SK-N-MC (cell line): ENCODE measurements at regions not wholly inside any gene's neighbourhood (a gene's known extent, or its start where the extent isn't known, plus 50 kb on each side); places are given as distances from the start of the nearest gene placed in this dataset.
A peak's percentile ranks its signal among the peaks of the same experiment; 100 is the strongest.

Experiments
- DNase-seq: peaks from one replicate; pipeline ENCODE4 v3.0.0-alpha.2; 2011; ENCODE audit warnings: low read depth, low spot score
- H3K27ac ChIP-seq: fragments of 200-600 bp; sonication (generic); 2 replicates; pipeline ENCODE4 v1.5.1; 2016; ENCODE audit warnings: mixed run types
- H3K36me3 ChIP-seq: fragments of 200-600 bp; sonication (generic); 2 replicates; pipeline ENCODE4 v1.6.1; 2017; ENCODE audit warnings: antibody characterized with exemption, low read length, mixed read lengths; ENCODE audit not compliant: insufficient read depth
- H3K4me3 ChIP-seq: fragments of 200-600 bp; sonication (generic); 2 replicates; pipeline ENCODE4 v1.5.1; 2016
- H3K9ac ChIP-seq: fragments of 200-600 bp; sonication (generic); 2 replicates; pipeline ENCODE4 v1.8.0; 2017; ENCODE audit warnings: mixed run types, mixed read lengths; ENCODE audit not compliant: insufficient read length
- H3K9me3 ChIP-seq: fragments of 200-600 bp; sonication (generic); 2 replicates; pipeline ENCODE4 v1.6.1; 2017; ENCODE audit warnings: low read depth, mild to moderate bottlenecking, antibody characterized with exemption, low read length, moderate library complexity, mixed read lengths
- EZH2 ChIP-seq: fragments of 200-600 bp; sonication (generic); IDR thresholded peaks from one replicate; pipeline ENCODE4 v1.6.1; 2017; ENCODE audit warnings: antibody characterized with exemption
- FOXP2 ChIP-seq: optimal IDR thresholded peaks from 2 replicates; pipeline ENCODE3; 2011; ENCODE audit warnings: mild to moderate bottlenecking, moderate library complexity; ENCODE audit not compliant: insufficient read depth; ENCODE audit errors: extremely low read length, control extremely low read depth
- POLR2AphosphoS5 ChIP-seq: IDR thresholded peaks from 2 replicates; pipeline ENCODE4 v1.6.1; 2012; ENCODE audit warnings: mild to moderate bottlenecking, low read depth, low read length, borderline replicate concordance

DNA sequence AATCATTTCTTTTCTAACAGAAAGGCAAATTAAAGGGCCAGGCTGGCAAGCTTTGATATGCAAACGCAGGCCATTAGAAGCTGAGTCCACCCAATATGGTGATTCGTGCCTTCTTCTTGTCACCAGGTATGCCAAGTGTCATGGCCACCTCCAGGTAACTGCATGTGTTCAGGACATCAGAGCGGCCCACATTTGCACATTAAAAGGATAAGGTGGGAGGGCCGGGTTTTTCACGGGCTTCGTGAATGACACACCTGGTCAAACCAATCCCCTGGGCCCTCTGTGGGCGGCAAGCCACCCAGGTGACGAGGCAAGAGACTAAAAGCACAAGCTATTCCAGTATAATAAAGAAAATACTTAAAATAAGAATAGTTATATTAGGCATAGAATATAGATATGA, 75.9 kb upstream of the TSPAN11 start:
- no peak overlapping the region for H3K4me3 ChIP-seq
- H3K9ac ChIP-seq = no peak overlapping the region
- H3K27ac ChIP-seq = no peak overlapping the region
- TF ChIP-seq POLR2AphosphoS5 = no peak
- no peak for TF ChIP-seq FOXP2
- TF ChIP-seq EZH2 = no peak
- no peak for DNase-seq
- H3K9me3 ChIP-seq = no peaks in the 10 kb centered on the region
- no peaks in the 10 kb centered on the region for H3K36me3 ChIP-seq

DNA sequence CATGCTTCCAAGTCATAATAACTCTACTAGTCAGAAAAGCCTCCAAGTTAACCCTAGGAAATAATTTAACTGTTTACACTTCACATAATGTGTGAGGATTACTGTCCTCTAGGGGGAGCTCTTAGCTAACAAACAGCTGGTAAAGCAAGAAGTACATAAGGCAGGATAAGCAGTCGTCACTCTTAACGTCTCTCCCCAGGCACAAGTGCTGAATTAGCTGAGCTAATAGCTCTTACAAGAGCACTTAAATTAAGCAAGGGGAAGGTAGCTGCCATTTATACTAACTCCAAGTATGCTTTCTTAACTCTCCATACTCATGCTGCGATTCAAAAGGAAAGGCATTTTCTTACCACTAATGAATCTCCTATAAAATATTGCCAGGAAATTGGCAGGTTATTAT, 79.3 kb upstream of the TSPAN11 start:
- TF ChIP-seq FOXP2 = no peak
- TF ChIP-seq POLR2AphosphoS5 = no peak
- no peak for TF ChIP-seq EZH2
- Histone ChIP-seq H3K27ac (no peak overlapping the region), H3K36me3 (no peaks in the 10 kb centered on the region), H3K9ac (no peak overlapping the region), H3K4me3 (no peak overlapping the region), H3K9me3 (no peaks in the 10 kb centered on the region)
- peak; percentile 66 for DNase-seq

DNA sequence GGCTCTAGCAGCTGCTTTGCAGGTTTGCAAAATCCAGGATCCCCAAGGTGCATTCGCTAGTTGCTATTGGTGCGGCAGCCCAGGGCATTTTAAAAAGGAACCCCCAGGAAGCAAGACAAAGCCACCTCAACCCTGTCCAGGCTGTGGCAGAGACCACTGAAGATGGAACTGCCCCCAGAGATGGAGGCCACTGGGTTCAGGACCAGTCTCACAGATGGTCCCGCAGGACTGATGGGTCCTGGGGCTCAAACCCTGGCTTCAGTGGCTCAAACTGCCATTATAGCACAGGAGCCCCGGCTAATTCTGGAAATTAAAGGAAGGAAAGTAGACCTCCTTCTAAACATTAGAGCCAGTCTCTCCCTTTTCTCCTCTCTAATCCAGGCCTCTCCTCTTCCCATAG, 79.8 kb upstream of the TSPAN11 start:
- no peak overlapping the region for H3K9ac ChIP-seq
- no peak overlapping the region for H3K4me3 ChIP-seq
- no peak overlapping the region for H3K27ac ChIP-seq
- H3K36me3 ChIP-seq = no peaks in the 10 kb centered on the region
- H3K9me3 ChIP-seq = no peaks in the 10 kb centered on the region
- TF ChIP-seq POLR2AphosphoS5 (no peak), FOXP2 (no peak), EZH2 (no peak)
- no peak for DNase-seq

DNA sequence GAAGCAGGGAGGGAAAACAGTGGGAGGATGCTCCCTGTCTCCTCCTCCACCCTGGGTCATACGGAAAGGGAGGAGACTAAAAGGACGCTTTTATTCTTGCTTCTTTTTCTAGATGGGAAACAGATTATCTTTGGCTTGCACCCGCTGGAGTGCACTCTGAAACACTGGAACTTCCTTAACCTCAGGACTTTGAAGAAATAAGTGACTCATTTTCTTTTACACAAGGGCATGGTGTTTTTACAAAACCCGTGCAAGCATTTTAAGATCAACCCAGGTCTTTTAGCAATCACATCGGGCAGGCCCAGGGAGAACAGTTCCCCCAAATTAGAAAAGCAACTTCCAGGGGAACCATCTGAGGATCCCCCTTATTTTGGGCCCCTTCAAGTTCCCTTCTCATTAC, 80.9 kb upstream of the TSPAN11 start:
- no peak overlapping the region for H3K27ac ChIP-seq
- no peak overlapping the region for H3K4me3 ChIP-seq
- H3K9me3 ChIP-seq = no peaks in the 10 kb centered on the region
- H3K9ac ChIP-seq = no peak overlapping the region
- DNase-seq = no peak
- TF ChIP-seq EZH2 (no peak), FOXP2 (no peak), POLR2AphosphoS5 (no peak)
- H3K36me3 ChIP-seq = no peaks in the 10 kb centered on the region

DNA sequence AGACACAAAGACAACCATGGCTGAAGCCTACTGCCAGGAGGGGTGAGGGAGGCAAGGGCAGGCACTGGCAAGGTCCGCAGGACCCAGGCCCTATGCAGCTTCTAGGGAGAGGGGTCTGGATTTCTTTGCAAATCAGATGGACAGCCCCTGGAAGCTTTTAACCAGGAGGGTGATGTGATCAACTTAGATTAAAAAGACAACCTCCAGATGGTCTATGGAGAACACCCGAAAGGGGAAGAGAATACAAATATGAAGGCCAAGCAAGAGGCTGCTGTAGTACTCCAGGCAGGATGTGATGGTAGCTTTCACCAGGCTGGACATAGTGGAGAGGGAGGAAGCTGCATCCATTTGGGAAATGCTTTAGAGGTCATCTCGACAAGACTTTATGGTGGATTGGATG, 83.3 kb upstream of the TSPAN11 start:
- Histone ChIP-seq H3K9ac (no peak overlapping the region), H3K36me3 (no peaks in the 10 kb centered on the region), H3K4me3 (no peak overlapping the region), H3K9me3 (no peaks in the 10 kb centered on the region), H3K27ac (no peak overlapping the region)
- no peak for DNase-seq
- no peak for TF ChIP-seq EZH2
- TF ChIP-seq POLR2AphosphoS5 = no peak
- no peak for TF ChIP-seq FOXP2

DNA sequence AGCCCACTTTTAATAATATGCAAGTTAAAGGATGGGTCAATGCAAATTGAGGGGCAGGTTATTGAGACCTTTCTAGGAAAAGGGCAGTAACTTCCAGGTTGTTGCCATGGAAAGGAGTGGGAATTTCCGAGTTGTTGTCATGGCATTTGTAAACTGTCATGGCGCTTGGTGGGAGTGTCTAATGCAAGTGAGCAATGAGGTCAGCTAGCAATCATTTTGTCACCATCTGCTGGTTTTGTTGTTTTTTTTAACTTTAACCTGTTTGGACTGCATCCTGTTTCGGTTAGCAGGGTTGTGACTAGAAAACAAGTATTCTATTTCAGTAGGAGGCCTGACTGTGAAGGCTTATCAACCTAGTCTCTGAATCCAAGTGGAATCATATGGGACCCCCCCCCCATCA, 85.8 kb upstream of the TSPAN11 start:
- Histone ChIP-seq H3K9me3 (no peaks in the 10 kb centered on the region), H3K36me3 (no peaks in the 10 kb centered on the region), H3K27ac (no peak overlapping the region), H3K4me3 (no peak overlapping the region), H3K9ac (no peak overlapping the region)
- TF ChIP-seq POLR2AphosphoS5 (no peak), FOXP2 (no peak), EZH2 (no peak)
- DNase-seq = no peak

DNA sequence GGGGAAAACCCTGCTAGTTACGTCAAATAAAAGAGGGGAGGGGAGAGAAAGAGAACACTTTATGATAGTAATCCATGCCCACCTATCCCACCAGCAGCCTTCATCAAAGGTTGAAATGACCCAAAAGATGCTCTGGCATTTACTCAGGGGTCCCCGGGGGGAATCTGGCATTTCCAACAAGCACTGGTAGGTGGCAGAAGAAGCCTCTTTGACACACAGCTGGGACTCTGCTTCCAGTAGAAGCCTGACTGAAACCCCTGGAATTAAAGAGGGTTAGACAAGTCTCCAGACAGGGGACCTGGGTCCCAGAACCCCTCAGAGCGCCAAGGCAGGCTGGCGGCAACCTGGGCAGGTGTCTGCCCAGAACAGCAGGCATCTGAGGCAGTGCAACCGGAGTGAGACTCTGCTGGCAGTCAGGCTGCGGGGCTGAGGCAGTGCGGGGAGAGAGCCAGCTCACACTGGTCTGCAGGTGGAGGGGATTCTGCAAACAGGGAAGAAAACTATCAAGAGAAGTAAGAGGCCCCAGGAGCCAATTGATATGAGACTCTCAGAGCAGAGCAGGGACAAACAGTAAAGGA, 85.0 kb upstream of the CAPRIN2 start:
- no peak overlapping the region for H3K4me3 ChIP-seq
- H3K36me3 ChIP-seq = no peaks in the 10 kb centered on the region
- DNase-seq = no peak
- no peaks in the 10 kb centered on the region for H3K9me3 ChIP-seq
- TF ChIP-seq EZH2 = no peak
- TF ChIP-seq FOXP2 = no peak
- no peak for TF ChIP-seq POLR2AphosphoS5
- H3K9ac ChIP-seq = no peak overlapping the region
- no peak overlapping the region for H3K27ac ChIP-seq

DNA sequence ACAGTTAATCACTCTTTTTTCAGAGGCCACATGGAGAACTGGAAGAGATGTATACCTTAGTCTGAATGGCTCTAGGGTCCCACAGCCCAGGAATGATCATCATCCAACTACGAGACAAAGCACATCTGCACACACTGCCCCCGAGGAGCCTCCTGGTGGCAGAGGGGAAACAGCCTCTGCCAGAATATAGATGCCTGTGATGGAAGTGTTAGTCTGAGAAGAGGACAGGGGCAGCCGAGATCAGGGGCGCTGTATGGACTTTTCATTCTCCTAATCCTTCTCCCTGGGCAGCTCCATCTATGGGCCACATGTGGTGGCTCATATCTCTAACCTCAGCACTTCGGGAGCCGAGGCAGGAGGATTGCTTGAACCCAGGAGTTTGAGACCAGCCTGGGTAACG, 82.8 kb upstream of the CAPRIN2 start:
- Histone ChIP-seq H3K27ac (no peak overlapping the region), H3K36me3 (no peaks in the 10 kb centered on the region), H3K4me3 (no peak overlapping the region), H3K9ac (no peak overlapping the region), H3K9me3 (no peaks in the 10 kb centered on the region)
- DNase-seq = no peak
- TF ChIP-seq FOXP2 = no peak
- TF ChIP-seq POLR2AphosphoS5 = no peak
- no peak for TF ChIP-seq EZH2

DNA sequence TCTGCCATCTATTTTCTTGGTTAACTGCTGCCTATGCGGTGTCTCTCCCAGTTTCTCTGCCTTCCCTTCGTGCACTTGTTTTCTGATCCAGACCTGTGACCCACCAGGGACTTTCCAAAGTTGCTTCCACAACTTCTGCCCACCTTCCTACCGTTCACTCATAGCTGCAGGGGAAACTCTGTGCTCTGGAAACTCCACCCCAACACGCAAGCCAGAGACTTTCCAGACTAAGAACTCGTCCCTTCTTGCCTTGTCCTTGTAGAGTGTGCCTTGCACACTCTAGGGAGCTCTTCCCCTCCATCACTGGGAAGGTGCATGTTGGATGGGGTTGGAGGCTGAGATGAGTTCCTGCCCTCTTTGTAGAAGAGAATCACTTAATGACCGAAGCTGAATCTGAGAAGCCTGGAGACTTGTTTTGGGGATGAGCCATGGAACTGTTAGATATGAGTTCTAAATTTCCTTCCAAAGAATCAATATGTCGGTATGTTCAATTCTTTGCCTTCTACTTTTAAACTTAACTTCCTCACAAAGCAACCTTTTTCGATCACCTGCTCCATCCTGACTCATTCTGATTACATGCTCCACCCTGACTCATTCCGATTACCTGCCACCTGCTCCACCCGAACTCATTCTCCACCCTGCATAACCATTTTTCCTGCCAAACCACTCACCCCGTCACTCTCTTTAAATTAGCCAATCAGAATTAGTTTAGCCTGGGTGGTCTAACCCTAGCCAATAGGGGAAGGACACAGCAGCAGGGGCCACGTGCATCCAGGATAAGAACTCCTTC, 82.1 kb upstream of the CAPRIN2 start:
- Histone ChIP-seq H3K36me3 (no peaks in the 10 kb centered on the region), H3K4me3 (no peak overlapping the region), H3K27ac (no peak overlapping the region), H3K9ac (no peak overlapping the region), H3K9me3 (no peaks in the 10 kb centered on the region)
- TF ChIP-seq FOXP2 (no peak), POLR2AphosphoS5 (no peak), EZH2 (no peak)
- DNase-seq = no peak
